ENCODE measurements at regions not wholly inside any gene's neighbourhood (a gene's known extent, or its start where the extent isn't known, plus 50 kb on each side); places are given as distances from the start of the nearest gene placed in this dataset.

DNA sequence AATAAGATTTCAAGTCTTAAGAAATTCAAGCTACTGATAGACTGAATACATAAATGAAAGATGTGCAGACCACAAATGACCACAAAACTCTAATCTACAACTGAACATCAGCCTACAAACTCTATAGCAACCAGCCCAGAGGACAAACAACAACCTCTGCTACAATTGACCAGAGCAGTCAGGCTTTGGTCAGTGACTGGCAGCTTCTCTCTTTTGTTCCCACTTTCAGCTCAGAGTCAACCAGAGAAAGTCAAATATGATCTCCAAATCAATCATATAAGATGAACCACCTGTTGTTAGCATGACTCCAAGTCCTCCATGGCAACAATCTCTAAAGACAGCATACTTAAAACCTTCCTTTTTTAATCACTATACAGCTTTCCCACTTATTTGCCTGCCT is 996.2 kb downstream of the SUCLG1 start:
- Histone ChIP-seq H3K4me3 (no peak overlapping the region), H3K27me3 (no peaks in the 10 kb centered on the region), H3K27ac (no peak overlapping the region), H3K36me3 (no peaks in the 10 kb centered on the region), H3K9me3 (no peaks in the 10 kb centered on the region), H3K4me1 (no peaks in the 10 kb centered on the region)
- no peak for DNase-seq (ENCODE audit: low spot score in 2 of 2)
- intact Hi-C loops (cut with DNase I; ENCODE audit: low total_unique reads): no loop called here
- TF ChIP-seq POLR2AphosphoS5 (IDR thresholded peaks at IDR 0.05) (no peak), POLR2A (IDR thresholded peaks at IDR 0.05) (no peak), CTCF (IDR thresholded peaks at IDR 0.05) (no peak)

- no peaks in the 10 kb centered on the region for H3K27me3 ChIP-seq
- no peaks in the 10 kb centered on the region for H3K4me1 ChIP-seq
- no peak overlapping the region for H3K4me3 ChIP-seq
- H3K27ac ChIP-seq: no peak overlapping the region
- TF ChIP-seq CTCF (IDR thresholded peaks at IDR 0.05) (no peak), POLR2AphosphoS5 (IDR thresholded peaks at IDR 0.05) (no peak), POLR2A (IDR thresholded peaks at IDR 0.05) (no peak)
- intact Hi-C loops (cut with DNase I; ENCODE audit: low total_unique reads): no loop called here
- no peaks in the 10 kb centered on the region for H3K36me3 ChIP-seq
- H3K9me3 ChIP-seq: no peaks in the 10 kb centered on the region
- no peak for DNase-seq (ENCODE audit: low spot score in 2 of 2)
Observed at GRCh38 chr2:83461135-83461534, 997.9 kb downstream of the SUCLG1 start.

GRCh38 chr2:83459456-83459855 is 999.6 kb downstream of the SUCLG1 start:
- intact Hi-C loops (cut with DNase I; ENCODE audit: low total_unique reads): no loop called here
- TF ChIP-seq CTCF (IDR thresholded peaks at IDR 0.05) (no peak), POLR2AphosphoS5 (IDR thresholded peaks at IDR 0.05) (no peak), POLR2A (IDR thresholded peaks at IDR 0.05) (no peak)

DNA sequence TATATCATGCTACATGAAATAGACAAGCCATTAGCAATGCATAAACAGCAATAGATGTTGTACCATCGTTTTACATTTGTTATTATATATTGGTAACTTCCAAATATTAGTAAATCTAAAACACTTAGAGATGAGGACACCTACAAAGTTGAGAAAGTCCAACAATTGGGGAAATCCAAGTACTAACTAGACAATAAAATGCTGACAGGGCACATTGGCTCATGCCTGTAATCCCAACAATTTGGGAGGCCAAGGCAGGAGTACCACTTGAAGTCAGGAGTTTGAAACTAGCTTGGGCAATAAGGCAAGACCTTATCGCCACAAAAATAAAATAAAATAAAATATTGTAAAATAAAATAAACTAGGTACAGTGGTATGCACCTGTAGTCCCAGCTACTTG is 1023.1 kb downstream of the SUCLG1 start:
- H3K27ac ChIP-seq: no peak overlapping the region
- intact Hi-C loops (cut with DNase I; ENCODE audit: low total_unique reads): no loop called here
- TF ChIP-seq POLR2AphosphoS5 (IDR thresholded peaks at IDR 0.05): no peak

More at GRCh38 chr2:83459456-83459855, 999.6 kb downstream of the SUCLG1 start:
- H3K27me3 ChIP-seq: no peaks in the 10 kb centered on the region
- no peaks in the 10 kb centered on the region for H3K36me3 ChIP-seq
- DNase-seq (ENCODE audit: low spot score in 2 of 2): no peak
- H3K4me3 ChIP-seq: no peak overlapping the region
- no peaks in the 10 kb centered on the region for H3K4me1 ChIP-seq
- H3K27ac ChIP-seq: no peak overlapping the region
- H3K9me3 ChIP-seq: no peaks in the 10 kb centered on the region

DNA sequence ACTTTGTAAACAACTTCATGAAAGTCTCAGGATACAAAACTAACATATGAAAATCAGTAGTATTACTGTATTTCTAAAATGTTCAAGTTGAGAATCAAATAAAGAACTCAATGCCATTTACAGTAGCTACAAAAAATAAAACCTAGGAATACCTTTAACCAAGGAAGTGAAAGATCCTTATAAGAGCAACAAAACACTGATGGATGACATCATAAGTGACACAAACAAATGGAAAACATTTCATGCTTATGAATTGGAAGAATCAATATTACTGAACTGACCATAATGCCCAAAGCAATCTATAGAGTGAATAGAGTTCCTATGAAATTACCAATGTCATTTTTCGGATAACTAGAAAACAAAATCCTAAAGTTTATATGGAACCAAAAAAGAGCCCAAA is 1038.1 kb downstream of the SUCLG1 start:
- Histone ChIP-seq H3K4me3 (no peak overlapping the region), H3K4me1 (no peaks in the 10 kb centered on the region), H3K9me3 (peaks cover 20% of the 10 kb centered on the region in 2 donors), H3K36me3 (no peaks in the 10 kb centered on the region), H3K27me3 (no peaks in the 10 kb centered on the region), H3K27ac (no peak overlapping the region)
- TF ChIP-seq POLR2A (IDR thresholded peaks at IDR 0.05): no peak
- no peak for TF ChIP-seq POLR2AphosphoS5 (IDR thresholded peaks at IDR 0.05)
- TF ChIP-seq CTCF (IDR thresholded peaks at IDR 0.05): no peak
- intact Hi-C loops (cut with DNase I; ENCODE audit: low total_unique reads): no loop called here
- no peak for DNase-seq (ENCODE audit: low spot score in 2 of 2)

More for the DNA sequence above, 1023.1 kb downstream of the SUCLG1 start:
- H3K9me3 ChIP-seq: no peaks in the 10 kb centered on the region
- no peak for DNase-seq (ENCODE audit: low spot score in 2 of 2)
- H3K36me3 ChIP-seq: no peaks in the 10 kb centered on the region
- H3K4me3 ChIP-seq: no peak overlapping the region
- H3K4me1 ChIP-seq: no peaks in the 10 kb centered on the region
- no peaks in the 10 kb centered on the region for H3K27me3 ChIP-seq

Data from breast epithelium (tissue), 4 donors.